RWPE2 (cell line): ENCODE measurements at regions not wholly inside any gene's neighbourhood (a gene's known extent, or its start where the extent isn't known, plus 50 kb on each side); places are given as distances from the start of the nearest gene placed in this dataset.

Experiments
- ATAC-seq: fragments of 200-7000 bp; cut with Tn5 transposase; 3 replicates; pipeline ENCODE4 v1.9.1; 2021; ENCODE audit warnings: low read depth
- DNase-seq: peaks from one replicate; pipeline ENCODE4 v3.0.0-alpha.2; 2020; ENCODE audit warnings: low spot score
- H3K27ac ChIP-seq: fragments of 450-650 bp; 2 replicates; pipeline ENCODE4 v1.5.1; 2017; ENCODE audit warnings: mild to moderate bottlenecking; ENCODE audit not compliant: poor library complexity, severe bottlenecking
- H3K27me3 ChIP-seq: fragments of 250-450 bp; sonication (Bioruptor Pico); 2 replicates; pipeline ENCODE4 v1.5.1; 2021; ENCODE audit warnings: mild to moderate bottlenecking, moderate library complexity; ENCODE audit not compliant: insufficient read depth, poor library complexity, severe bottlenecking
- H3K36me3 ChIP-seq: fragments of 250-450 bp; sonication (Bioruptor Pico); 2 replicates; pipeline ENCODE4 v1.5.1; 2020; ENCODE audit warnings: low read depth, mild to moderate bottlenecking, moderate library complexity
- H3K4me1 ChIP-seq: fragments of 250-450 bp; sonication (Bioruptor Pico); 2 replicates; pipeline ENCODE4 v1.5.1; 2021; ENCODE audit warnings: mild to moderate bottlenecking, moderate library complexity; ENCODE audit not compliant: insufficient read depth, poor library complexity, severe bottlenecking
- H3K4me3 ChIP-seq: fragments of 250-450 bp; sonication (Bioruptor Pico); 2 replicates; pipeline ENCODE4 v1.5.1; 2021; ENCODE audit warnings: mild to moderate bottlenecking, moderate library complexity; ENCODE audit not compliant: severe bottlenecking
- H3K9me3 ChIP-seq: fragments of 250-450 bp; sonication (Bioruptor Pico); 2 replicates; pipeline ENCODE4 v1.5.1; 2021; ENCODE audit warnings: mild to moderate bottlenecking, moderate library complexity; ENCODE audit not compliant: severe bottlenecking
- CTCF ChIP-seq: fragments of 450-650 bp; IDR thresholded peaks from one replicate; pipeline ENCODE4 v1.5.1; 2017; ENCODE audit warnings: mild to moderate bottlenecking, moderate library complexity; ENCODE audit not compliant: poor library complexity, severe bottlenecking

- ATAC-seq, result no peak
- no peak for TF ChIP-seq CTCF
- Histone ChIP-seq H3K27ac (no peak overlapping the region), H3K4me3 (no peak overlapping the region), H3K27me3 (no peaks in the 10 kb centered on the region), H3K36me3 (no peaks in the 10 kb centered on the region), H3K4me1 (no peaks in the 10 kb centered on the region), H3K9me3 (no peaks in the 10 kb centered on the region)
- DNase-seq, result no peak
Measured at GRCh38 chr3:118740722-118741290, 293.8 kb downstream of the IGSF11 start.

GRCh38 chr3:118742760-118743159 lies 291.9 kb downstream of the IGSF11 start:
- Histone ChIP-seq H3K9me3 (no peaks in the 10 kb centered on the region), H3K27me3 (no peaks in the 10 kb centered on the region), H3K4me1 (no peaks in the 10 kb centered on the region), H3K36me3 (no peaks in the 10 kb centered on the region), H3K27ac (no peak overlapping the region), H3K4me3 (no peak overlapping the region)
- TF ChIP-seq CTCF, result no peak
- ATAC-seq (no peak), DNase-seq (no peak)

- Histone ChIP-seq H3K4me1 (no peaks in the 10 kb centered on the region), H3K27ac (no peak overlapping the region), H3K36me3 (no peaks in the 10 kb centered on the region), H3K9me3 (no peaks in the 10 kb centered on the region), H3K27me3 (no peaks in the 10 kb centered on the region), H3K4me3 (no peak overlapping the region)
- ATAC-seq (no peak), DNase-seq (no peak)
- TF ChIP-seq CTCF, result no peak
Measured at GRCh38 chr3:118744186-118744585, 290.5 kb downstream of the IGSF11 start.

- TF ChIP-seq CTCF, result no peak
- no peak for ATAC-seq
- no peaks in the 10 kb centered on the region for H3K4me1 ChIP-seq
- no peak overlapping the region for H3K27ac ChIP-seq
- H3K4me3 ChIP-seq, result no peak overlapping the region
- no peaks in the 10 kb centered on the region for H3K27me3 ChIP-seq
- H3K36me3 ChIP-seq, result no peaks in the 10 kb centered on the region
- DNase-seq, result no peak
- H3K9me3 ChIP-seq, result no peaks in the 10 kb centered on the region
Measured at GRCh38 chr3:118754406-118755252, 280.0 kb downstream of the IGSF11 start.
